SH-SY5Y (cell line): ENCODE measurements at regions not wholly inside any gene's neighbourhood (a gene's known extent, or its start where the extent isn't known, plus 50 kb on each side); places are given as distances from the start of the nearest gene placed in this dataset.

Source experiments
- GATA2 ChIP-seq: IDR thresholded peaks from 2 replicates; pipeline ENCODE4 v1.6.1; 2011; ENCODE audit warnings: mild to moderate bottlenecking, low read depth, low read length
- GATA3 ChIP-seq: IDR thresholded peaks from 2 replicates; pipeline ENCODE4 v1.6.1; 2011; ENCODE audit warnings: low read depth, mild to moderate bottlenecking, low read length, moderate library complexity

DNA sequence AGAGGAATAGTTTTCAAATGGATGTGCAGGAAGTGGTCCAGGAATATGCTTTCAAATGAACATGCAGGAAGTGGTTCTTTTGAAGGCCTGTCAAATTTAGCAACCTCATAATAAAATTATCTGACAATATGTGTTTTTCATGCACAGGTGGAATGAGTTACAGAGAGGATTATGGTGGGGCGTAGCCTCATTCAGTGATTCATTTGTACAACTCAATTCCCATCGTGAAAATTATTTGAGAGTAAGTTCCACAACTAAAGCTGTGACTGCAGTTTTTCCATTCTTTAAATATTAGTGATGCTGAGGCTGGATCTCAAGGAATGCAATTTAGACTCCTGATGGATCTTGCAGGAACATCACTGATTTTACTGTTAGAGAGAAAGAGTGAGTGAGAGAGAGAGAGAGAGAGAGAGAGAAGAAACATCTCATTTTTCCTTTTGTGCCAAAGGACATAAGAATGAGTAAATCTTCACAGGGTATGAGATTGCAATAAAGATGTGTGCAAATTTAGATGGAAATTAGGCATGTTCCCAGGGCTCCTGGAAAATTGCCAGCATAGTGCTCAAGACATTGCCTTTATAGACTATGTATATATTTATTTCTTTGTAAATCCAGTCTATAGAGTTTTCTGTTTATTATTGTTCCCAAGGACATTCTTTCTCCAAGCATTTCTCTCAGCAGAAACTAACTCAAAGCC is 394.9 kb upstream of the ZEB2 start:
- no peak for TF ChIP-seq GATA2
- TF ChIP-seq GATA3: no peak
